GM23338 (cell line): ENCODE measurements at regions not wholly inside any gene's neighbourhood (a gene's known extent, or its start where the extent isn't known, plus 50 kb on each side); places are given as distances from the start of the nearest gene placed in this dataset.

Source experiments
- ETS1 ChIP-seq: IDR thresholded peaks from 2 replicates; pipeline ENCODE4 v1.6.1; 2016; ENCODE audit warnings: antibody characterized with exemption
- NANOG ChIP-seq: IDR thresholded peaks from 2 replicates; pipeline ENCODE4 v1.6.1; 2016; ENCODE audit warnings: antibody characterized with exemption, borderline replicate concordance
- STAT1 ChIP-seq: IDR thresholded peaks from one replicate; pipeline ENCODE4 v1.6.1; 2016; ENCODE audit warnings: antibody characterized with exemption; ENCODE audit not compliant: unreplicated experiment
- ZNF114 ChIP-seq: fragments of 250-450 bp; sonication (Bioruptor Pico); IDR thresholded peaks from 2 replicates; pipeline ENCODE4 v1.5.0; 2020; ENCODE audit warnings: mild to moderate bottlenecking, moderate library complexity
- ZNF331 ChIP-seq: fragments of 250-450 bp; sonication (Bioruptor Pico); IDR thresholded peaks from 2 replicates; pipeline ENCODE4 v1.5.0; 2020; ENCODE audit warnings: low read depth, mild to moderate bottlenecking, moderate library complexity
- TF ChIP-seq, protein P1 (sequence below): fragments of 250-450 bp; sonication (Bioruptor Pico); IDR thresholded peaks from 2 replicates; pipeline ENCODE4 v1.5.0; 2020; ENCODE audit warnings: mild to moderate bottlenecking, moderate library complexity
- TF ChIP-seq, protein P2 (sequence below): IDR thresholded peaks from one replicate; pipeline ENCODE4 v1.6.1; 2018; ENCODE audit warnings: antibody characterized with exemption; ENCODE audit not compliant: unreplicated experiment

DNA sequence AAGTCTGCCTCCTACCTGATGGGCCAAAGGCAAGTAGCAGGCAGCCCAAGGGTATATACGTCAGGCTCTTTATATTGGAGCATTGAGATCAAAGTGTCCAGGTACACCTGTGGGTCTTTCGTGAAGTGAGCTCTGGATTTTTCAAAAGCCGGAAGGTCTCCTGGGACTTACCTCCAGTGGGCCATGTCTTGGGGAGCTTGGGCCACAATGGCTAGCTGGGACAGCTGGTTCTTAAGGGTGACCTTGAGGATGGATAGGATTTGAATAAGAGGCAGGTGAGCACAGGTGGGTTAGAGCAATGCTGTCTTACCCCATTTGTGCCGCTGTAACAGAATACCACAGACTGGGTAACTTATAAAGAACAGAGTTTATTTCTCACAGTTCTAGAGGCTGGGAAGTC, 153.4 kb downstream of the CDC5L start (continued):
- TF ChIP-seq, protein P1, sequence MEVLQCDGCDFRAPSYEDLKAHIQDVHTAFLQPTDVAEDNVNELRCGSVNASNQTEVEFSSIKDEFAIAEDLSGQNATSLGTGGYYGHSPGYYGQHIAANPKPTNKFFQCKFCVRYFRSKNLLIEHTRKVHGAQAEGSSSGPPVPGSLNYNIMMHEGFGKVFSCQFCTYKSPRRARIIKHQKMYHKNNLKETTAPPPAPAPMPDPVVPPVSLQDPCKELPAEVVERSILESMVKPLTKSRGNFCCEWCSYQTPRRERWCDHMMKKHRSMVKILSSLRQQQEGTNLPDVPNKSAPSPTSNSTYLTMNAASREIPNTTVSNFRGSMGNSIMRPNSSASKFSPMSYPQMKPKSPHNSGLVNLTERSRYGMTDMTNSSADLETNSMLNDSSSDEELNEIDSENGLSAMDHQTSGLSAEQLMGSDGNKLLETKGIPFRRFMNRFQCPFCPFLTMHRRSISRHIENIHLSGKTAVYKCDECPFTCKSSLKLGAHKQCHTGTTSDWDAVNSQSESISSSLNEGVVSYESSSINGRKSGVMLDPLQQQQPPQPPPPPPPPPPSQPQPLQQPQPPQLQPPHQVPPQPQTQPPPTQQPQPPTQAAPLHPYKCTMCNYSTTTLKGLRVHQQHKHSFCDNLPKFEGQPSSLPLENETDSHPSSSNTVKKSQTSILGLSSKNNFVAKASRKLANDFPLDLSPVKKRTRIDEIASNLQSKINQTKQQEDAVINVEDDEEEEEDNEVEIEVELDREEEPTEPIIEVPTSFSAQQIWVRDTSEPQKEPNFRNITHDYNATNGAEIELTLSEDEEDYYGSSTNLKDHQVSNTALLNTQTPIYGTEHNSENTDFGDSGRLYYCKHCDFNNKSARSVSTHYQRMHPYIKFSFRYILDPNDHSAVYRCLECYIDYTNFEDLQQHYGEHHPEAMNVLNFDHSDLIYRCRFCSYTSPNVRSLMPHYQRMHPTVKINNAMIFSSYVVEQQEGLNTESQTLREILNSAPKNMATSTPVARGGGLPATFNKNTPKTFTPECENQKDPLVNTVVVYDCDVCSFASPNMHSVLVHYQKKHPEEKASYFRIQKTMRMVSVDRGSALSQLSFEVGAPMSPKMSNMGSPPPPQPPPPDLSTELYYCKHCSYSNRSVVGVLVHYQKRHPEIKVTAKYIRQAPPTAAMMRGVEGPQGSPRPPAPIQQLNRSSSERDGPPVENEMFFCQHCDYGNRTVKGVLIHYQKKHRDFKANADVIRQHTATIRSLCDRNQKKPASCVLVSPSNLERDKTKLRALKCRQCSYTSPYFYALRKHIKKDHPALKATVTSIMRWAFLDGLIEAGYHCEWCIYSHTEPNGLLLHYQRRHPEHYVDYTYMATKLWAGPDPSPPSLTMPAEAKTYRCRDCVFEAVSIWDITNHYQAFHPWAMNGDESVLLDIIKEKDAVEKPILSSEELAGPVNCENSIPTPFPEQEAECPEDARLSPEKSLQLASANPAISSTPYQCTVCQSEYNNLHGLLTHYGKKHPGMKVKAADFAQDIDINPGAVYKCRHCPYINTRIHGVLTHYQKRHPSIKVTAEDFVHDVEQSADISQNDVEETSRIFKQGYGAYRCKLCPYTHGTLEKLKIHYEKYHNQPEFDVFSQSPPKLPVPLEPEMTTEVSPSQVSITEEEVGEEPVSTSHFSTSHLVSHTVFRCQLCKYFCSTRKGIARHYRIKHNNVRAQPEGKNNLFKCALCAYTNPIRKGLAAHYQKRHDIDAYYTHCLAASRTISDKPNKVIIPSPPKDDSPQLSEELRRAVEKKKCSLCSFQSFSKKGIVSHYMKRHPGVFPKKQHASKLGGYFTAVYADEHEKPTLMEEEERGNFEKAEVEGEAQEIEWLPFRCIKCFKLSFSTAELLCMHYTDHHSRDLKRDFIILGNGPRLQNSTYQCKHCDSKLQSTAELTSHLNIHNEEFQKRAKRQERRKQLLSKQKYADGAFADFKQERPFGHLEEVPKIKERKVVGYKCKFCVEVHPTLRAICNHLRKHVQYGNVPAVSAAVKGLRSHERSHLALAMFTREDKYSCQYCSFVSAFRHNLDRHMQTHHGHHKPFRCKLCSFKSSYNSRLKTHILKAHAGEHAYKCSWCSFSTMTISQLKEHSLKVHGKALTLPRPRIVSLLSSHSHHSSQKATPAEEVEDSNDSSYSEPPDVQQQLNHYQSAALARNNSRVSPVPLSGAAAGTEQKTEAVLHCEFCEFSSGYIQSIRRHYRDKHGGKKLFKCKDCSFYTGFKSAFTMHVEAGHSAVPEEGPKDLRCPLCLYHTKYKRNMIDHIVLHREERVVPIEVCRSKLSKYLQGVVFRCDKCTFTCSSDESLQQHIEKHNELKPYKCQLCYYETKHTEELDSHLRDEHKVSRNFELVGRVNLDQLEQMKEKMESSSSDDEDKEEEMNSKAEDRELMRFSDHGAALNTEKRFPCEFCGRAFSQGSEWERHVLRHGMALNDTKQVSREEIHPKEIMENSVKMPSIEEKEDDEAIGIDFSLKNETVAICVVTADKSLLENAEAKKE (CRISPR knock-in tag): no peak
- TF ChIP-seq ZNF114 (CRISPR knock-in tag): no peak
- TF ChIP-seq ETS1: no peak
- TF ChIP-seq ZNF331 (CRISPR knock-in tag): no peak
- TF ChIP-seq, protein P2, sequence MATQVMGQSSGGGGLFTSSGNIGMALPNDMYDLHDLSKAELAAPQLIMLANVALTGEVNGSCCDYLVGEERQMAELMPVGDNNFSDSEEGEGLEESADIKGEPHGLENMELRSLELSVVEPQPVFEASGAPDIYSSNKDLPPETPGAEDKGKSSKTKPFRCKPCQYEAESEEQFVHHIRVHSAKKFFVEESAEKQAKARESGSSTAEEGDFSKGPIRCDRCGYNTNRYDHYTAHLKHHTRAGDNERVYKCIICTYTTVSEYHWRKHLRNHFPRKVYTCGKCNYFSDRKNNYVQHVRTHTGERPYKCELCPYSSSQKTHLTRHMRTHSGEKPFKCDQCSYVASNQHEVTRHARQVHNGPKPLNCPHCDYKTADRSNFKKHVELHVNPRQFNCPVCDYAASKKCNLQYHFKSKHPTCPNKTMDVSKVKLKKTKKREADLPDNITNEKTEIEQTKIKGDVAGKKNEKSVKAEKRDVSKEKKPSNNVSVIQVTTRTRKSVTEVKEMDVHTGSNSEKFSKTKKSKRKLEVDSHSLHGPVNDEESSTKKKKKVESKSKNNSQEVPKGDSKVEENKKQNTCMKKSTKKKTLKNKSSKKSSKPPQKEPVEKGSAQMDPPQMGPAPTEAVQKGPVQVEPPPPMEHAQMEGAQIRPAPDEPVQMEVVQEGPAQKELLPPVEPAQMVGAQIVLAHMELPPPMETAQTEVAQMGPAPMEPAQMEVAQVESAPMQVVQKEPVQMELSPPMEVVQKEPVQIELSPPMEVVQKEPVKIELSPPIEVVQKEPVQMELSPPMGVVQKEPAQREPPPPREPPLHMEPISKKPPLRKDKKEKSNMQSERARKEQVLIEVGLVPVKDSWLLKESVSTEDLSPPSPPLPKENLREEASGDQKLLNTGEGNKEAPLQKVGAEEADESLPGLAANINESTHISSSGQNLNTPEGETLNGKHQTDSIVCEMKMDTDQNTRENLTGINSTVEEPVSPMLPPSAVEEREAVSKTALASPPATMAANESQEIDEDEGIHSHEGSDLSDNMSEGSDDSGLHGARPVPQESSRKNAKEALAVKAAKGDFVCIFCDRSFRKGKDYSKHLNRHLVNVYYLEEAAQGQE: no peak
- TF ChIP-seq NANOG: no peak
- no peak for TF ChIP-seq STAT1
